HG03469 (cell line): ENCODE measurements at regions not wholly inside any gene's neighbourhood (a gene's known extent, or its start where the extent isn't known, plus 50 kb on each side); places are given as distances from the start of the nearest gene placed in this dataset.

Experiments used
- ATAC-seq: cut with Tn5 transposase; IDR thresholded peaks from one replicate; pipeline ENCODE4 v1.9.1; 2021; ENCODE audit warnings: mild to moderate bottlenecking, moderate library complexity, moderate number of reproducible peaks; ENCODE audit not compliant: unreplicated experiment

DNA sequence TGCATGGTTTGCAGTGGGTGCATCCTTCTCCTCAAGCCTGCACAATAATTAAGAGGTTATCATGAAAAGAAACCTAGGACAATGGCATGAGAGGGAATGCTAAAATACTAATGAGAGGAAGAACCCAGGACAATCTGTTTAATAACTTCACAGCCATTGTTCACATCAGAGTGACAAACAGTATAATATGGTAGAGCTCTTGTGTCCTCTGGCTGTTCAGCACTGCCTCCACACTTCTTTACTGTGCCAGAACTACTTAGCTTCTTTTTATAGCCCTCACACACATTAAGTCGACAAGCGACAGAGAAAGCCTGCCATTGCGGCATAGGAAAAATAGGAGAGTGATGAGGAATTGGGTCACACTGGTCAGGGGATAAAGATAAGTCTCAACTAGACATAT is 65.0 kb upstream of the MEIS2 start:
- no peak for ATAC-seq

DNA sequence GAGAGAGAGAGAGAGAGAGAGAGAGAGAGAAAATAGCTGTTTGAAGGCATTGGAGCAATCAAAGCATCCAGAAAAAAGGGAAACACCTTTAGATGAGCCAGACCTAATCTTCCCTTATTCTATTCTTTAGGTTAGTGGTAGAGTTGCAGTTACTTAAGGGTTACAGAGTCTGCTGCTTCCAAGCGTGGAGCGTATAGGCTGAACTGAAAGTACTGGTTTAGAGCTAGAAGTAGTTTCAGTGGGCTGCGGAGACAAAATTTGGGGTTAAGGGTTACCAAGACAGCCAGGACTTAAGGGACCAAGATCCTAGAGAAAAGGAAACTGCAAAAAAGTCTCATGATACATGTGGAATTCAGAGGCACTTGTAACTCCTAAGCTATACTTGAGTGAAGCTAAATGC is 66.1 kb upstream of the MEIS2 start:
- no peak for ATAC-seq

DNA sequence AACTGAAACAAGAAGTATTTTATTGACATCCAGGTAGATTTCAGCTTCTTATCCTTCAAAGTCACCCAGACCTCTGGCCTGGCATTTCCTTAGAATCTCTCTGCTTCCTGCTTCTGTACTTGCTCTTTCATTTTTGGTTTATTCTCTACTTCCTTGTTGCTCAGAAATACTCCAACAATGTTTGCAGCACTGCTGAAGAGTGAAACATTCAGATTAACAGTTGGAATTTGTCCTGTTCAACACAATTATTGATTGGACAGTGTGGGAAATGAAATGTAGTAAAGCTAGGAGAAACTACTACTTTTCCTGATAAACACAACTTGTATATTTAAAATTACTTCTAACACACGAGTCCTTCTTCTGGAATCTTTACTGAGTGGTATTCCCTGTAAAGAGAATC is 81.0 kb upstream of the MEIS2 start:
- ATAC-seq: no peak

DNA sequence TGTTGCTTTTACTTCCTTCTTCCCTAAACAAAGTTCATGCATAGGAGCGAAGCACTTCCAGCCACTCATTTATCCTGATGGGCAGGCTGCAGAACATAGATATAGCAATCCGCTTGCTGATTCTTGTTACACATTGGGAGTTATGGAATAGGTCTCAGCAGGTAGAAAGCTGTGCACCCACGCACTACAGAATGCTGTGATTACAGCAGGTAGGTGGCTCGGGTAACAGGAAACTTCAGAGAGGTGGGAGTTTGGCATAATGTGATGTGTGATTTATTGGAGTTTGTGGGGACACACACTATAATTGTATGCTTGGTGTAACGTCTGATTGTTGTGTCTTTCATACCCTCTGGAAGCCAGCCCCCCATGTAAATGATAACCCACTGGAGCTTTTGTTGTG is 99.2 kb upstream of the MEIS2 start:
- no peak for ATAC-seq

DNA sequence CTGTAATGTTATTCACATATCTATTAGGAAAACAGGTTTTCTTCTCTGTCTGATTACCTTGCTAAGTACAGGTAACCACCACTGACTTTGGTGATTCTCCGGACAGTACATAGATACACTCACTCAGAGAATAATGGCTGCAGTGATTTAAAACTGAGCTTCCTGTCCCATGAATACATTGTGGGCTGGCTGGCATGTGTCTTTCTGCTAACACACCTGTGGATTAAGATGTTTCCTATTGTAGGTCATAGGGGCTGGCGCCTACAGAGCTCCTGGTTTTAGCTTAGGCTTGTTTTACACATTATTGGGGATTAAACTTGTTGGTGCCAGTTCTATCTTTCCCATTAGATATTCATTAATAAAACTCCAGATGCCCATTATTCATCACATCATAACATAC is 102.7 kb upstream of the MEIS2 start:
- no peak for ATAC-seq

DNA sequence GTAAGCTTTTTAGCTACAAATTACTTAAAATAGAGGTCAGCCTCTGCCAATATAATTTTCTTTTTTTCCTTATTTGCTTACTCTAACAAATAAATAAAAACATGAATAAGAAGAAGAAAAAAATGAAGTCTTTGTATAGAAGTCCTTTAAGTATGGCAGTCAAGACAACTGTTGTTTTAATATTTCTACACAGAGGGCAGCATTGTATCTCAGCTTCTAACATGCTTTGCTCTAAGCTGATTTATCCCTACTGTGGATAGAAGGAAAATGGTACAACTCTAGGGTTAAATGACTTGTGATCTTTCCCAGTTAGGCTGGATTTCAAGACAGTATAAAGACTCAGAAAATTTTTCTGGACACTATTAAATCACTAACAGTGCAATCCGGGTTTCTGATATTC is 104.3 kb upstream of the MEIS2 start:
- no peak for ATAC-seq

DNA sequence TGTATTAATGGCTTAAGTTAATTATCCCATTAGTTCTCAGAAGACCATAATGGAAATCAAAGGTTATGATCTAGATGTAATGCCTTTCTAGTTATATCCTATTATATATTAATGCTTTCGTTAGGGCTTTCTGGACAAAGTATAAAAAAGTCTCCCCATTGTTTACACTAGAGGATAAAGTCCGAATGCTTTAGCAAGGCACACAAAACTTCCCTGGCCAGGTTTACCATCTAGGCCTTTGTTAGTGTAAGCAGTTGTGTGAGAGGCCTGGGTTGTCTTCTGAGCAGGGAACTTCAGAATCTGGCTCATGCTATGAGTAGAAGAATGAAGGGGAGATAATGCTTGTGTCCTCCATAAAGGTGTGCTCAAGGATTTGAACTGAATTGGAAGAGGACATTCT is 106.3 kb upstream of the MEIS2 start:
- ATAC-seq: no peak

DNA sequence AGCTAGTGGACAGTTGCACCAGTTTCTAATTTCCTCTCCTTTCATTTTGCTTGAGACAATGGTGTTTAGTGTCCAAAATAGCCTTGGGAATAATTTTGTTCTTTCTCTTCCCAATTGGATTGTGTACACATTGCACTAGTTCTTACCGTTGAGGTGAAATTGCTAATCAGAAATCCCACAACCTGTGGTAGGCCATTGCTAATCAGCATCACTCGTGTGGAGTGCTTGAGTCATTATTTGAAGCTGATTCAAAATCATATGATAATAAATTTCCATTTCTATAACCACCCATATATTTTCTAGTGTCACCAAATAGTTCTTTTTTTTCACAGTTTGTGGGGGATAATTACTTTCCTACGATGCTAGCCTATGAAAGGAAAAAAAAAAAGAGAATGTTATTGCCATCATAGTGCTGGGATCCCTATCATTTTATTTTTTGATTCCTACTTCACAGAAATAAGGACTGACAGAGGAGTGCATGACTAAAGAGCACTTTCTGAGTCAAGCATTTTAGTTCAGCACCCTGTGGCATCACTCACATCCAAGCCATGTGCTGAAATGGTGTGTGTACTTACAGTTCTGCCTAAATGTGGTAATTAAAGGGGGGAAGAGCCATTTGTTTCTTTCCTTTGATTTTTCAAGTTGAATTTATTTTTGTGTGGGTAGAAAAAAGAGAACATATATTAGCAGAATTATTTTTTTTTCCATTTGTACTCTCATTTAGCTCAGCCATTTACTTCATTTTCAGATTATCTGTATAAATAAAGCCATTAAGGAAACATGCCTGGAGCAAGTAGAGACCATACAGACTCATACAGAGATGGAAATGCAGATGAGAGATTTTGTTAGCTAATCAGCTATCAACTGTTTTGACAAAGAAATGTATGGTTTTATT is 108.0 kb upstream of the MEIS2 start:
- ATAC-seq: no peak

DNA sequence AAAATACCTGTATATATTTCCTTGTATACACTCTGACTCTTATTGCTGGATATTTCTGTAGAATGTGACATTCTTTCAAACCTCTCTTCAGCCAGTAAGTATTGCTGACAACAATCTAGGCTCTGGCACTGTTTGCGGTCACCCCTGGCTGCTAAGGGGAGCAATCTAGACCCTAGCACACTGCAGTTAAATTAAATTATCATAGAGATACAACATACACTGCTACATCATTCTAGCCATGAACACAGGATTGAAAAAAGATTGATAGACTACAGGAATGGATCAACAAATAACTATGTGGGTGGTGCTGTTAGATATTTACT is 108.7 kb upstream of the MEIS2 start:
- ATAC-seq: no peak

DNA sequence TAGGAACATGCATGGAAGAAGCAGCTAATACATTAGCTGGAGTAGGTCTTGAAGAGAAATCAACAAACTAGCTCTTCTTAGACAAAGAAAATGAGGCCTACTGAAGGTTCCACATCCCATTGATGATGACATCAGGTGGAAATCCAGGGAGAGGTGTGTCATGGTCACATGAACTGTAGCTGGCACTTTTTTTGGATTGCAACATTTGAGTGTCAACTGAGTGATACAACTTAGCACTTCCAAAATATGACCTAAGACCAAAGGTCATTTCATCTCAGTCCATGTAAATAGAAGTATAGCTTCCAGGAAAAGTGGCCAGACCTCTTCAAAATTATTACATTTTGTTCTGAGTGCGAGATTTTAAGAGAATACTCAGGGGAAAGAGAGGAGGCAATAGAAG is 117.2 kb upstream of the MEIS2 start:
- no peak for ATAC-seq

DNA sequence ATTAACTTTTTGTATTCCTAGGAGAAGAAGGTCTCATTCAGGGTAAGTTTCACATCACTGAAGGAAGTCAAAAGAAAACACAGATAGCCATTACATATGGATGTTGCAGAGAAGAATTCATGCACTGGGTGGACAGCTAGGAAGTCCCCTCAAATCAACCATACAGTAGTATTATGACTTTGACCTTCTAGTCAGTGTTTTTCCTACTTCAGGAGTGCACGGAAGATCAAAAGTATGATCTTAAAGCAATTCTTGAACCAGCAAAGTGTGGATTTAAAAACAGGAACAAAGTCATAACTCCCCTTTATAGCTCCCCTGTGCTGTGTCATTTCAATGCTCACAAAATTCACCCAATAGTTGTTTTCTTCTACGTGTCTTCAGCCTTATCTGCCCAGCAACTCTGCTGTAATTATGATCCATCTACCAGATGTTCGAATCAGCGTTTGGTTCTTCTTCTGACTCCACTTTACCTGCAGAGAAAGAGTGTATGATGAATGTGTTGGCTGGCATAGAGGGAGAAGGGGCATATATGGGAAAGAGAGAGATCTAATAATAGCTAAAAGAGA is 118.1 kb upstream of the MEIS2 start:
- no peak for ATAC-seq

DNA sequence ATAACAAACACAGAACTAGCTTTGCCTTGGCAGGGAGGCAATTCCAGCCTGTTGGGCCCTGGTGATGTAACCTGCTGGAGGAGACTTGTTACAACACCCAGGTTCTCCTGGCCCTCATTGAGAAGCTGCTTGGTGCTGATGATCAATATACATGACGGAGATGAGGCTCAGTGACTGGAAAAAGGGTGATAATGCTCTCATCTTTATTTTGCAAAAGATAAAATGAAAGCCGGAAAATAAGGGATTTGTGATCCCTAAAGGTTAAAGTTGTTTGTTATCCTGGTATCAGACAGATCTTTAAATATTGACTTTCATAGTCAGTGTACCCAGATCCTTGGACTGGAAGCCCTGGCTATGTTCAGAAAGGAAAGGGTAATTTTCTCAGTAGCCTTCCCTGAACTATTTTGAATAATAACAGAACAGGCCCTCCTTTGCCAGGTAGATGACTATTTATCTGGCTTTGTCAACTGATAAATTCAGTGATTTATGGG is 118.9 kb upstream of the MEIS2 start:
- no peak for ATAC-seq

DNA sequence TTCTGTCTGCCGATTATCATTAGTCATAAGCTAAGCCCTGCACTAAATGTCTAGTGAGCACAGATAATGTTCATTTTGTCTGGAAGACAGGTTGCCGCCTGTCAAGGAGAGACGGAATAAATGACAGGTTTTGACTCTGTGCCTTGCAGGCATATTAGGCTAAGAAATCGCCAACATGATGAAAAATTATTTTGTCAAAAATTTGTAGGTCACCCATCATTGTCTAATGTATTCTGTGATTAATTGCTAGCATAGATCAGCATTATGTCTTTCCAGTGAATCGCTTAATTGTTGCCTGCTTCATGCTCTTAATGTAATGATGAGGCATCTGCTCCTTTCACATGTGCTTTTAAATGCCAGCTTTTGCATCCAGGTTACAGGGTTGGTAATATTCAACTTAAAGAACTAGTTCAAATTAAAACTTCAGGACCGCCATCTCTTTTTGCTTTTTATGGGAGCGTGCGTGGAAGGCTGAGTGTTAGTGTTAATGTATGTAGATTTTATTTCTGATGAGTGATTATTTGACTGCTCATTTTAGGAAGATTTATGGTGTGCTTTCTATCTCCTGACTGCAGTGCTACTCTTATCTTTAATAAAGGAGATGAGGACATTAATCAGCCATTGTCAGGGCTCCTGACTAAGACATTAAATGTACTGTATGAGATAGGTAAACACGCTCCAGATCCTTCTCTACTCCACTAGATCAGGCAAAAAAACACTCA is 120.8 kb upstream of the MEIS2 start:
- no peak for ATAC-seq

DNA sequence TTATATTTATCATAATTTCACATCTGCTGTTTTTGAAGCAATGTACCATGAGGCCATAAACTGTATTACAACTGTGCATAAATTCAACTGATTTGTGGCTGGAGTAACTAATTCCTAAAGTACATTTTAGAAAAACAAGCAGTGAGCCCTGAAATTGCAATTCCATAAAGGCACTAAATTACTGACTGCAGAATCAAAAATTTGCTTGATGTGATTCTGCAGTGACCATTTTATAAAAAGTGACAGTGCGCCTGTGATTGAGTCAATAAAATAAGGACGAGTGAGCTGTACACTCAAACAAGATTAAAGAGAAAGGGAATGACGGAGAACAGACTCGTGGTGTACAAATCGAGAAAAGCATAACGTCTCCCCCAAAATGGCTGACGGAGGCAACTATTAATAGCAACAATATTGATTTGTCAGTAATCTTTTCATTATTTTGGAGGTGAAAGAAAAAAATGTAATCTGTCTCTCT is 121.4 kb upstream of the MEIS2 start:
- ATAC-seq: no peak

DNA sequence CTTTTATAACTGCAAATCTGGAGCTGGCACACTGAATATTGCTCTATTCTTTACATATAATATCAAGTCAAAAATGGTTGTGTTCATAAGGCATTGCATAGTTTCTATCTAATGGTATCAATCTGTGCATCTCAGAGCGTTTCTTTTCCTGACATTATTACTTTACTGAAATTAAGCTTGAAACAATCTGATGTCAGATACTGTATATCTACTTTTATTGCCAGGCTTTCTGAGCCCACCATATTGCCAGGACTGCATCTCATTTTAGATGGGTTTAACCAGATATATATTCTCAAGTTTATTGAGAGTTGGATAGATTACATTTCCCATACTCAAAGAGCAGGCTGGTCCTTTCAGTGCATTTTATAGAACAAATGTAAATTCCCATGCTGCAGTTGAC is 122.7 kb upstream of the MEIS2 start:
- no peak for ATAC-seq

DNA sequence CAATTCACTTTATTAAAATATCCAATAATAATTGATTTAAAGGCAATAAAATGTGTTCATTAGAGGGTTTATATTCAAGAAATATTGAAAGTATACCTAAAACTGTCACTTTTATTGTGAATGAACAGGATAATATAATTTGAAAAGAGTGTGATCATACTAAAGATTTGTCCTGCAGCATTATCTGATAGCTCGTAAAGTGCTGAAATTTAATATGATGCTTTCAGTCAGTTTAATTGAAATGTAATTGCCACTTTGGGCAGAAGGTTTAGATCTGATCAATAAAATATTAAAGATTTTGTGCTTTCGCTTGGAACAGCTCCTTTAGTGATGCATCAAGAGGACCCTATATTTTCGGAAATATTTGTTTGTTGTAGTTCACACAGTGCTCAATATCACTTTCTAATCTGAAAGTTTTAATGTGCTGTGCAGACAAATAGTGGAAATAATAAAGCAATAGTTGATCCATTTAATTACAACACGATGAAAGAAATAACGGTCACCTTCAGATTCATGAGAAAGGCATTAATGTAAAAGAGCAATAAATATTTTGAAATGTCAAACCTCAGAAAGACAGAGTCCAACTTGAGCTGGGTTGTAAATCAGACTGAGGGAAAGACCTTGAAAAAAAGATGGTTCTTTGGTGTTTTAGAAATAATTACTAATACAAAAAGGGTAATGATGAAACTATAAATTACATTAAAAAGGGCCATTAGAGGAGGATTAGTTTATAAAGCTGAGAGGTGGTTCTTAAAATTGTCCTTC is 129.7 kb upstream of the MEIS2 start:
- ATAC-seq: no peak

DNA sequence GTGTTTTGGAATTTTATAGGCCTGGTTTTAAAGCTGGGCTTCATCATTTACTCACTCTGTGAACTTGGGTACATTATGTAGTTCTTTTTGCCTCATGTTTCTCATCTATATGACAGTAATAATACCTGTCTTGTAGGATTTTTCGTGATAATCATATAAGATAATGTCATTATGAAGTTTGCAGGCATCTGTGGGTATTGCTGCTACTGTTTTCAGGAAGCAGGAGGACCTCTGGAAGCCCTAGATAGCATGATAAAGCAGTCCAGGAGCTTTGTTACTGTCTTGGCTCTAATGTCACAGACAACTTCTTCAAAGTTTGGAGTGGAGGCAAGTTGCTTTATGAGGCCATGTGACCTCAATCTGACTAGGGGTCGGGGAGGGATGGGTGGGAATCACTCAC is 145.0 kb upstream of the MEIS2 start:
- no peak for ATAC-seq

DNA sequence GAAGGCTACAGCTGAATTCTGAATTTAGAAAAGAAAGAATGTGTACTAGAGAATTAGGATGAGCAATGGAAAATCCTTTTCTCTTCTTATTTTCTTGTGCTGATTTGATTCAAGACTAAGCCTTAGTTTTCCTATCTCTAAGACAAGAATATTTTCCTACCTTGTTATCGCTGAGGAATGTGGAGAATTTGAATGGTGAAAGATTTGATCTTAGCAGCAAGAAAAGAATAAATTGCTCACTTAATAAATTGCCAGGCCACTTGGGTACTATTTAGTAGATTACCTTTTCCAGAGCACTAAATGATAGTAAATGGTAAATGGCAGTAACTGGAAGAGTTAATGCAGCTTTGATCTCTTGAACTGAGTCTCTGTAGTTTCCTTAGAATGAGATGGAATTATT is 145.7 kb upstream of the MEIS2 start:
- no peak for ATAC-seq

DNA sequence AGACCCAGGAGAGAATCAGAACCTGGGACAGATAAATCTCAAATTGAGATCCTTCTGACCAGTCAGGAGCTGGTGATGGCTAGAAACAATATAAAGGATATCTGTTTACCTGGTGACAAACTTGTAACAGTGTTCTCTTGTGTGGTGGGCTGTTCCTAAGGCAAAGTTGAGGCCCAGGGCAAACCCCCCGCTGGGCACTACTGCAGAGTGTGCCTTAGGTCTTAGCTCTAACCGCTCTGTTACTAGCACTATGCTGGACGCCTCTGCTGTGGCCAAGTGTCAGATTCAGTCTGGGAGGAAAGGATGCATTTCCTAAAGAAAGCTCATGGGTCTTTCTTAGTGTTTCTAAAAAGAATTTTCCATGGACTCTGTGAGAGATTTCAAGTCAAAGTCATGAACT is 146.5 kb upstream of the MEIS2 start:
- no peak for ATAC-seq

DNA sequence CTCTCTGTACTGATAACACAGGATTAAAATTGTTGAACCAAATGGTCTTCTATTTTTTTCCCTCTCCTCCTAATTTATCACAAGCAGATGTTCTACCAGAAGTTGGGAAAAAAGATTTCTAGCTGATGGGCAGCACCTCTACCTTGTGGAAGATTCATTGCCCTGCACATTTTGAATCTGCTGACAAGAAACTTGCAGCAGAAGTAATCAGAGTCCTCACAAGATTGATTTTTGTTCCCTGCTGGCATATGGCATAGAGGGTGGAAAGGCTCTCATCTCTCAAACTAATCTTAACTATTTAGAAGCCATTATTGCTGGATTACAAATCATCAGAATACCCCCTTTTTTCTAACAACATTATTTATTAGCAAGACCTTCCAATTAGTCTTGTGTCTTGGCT is 148.9 kb upstream of the MEIS2 start:
- no peak for ATAC-seq

DNA sequence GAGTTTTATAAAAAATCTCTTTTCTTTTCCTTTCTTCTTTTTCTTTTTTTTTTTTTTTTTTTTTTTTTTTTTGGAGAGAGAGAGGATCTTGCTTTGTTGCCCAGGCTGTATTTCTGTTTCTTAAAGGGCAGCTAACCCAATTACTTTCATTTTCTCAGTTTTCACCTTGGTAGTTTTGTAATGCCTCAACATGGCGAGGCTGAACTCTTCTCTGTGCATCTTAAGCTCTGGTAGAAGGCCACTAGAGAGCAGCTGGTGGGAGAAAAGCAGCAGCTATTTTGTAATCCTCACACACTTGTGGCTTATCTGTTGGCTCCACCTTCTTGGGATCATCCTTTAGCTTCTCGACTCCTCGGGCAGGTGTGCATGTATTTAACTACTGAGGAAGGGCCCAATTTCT is 152.2 kb upstream of the MEIS2 start:
- no peak for ATAC-seq
